Caco-2 (cell line): ENCODE measurements at regions not wholly inside any gene's neighbourhood (a gene's known extent, or its start where the extent isn't known, plus 50 kb on each side); places are given as distances from the start of the nearest gene placed in this dataset.
"Not testable (repeated sequence)": the region's sequence is repeated elsewhere in the genome, so short reads cannot be mapped to it uniquely, and the experiment has no call there.

Source experiments
- BruUV-seq: library from RNA; stranded (reverse); fragments of 400-500 nt; replicated peaks from 2 replicates; lab custom pipeline; 2021; lab: Mats Ljungman, UMichigan
- CTCF ChIA-PET: fragments of 300-600 bp; sonication (Branson Sonifier 250); formaldehyde crosslinking; loops from one replicate; lab custom pipeline; 2022; ENCODE audit warnings: antibody characterized with exemption; lab: Charles Lee
- POLR2A ChIA-PET: fragments of 300-600 bp; sonication (Branson Sonifier 250); formaldehyde crosslinking; loops from one replicate; lab custom pipeline; 2022; ENCODE audit warnings: antibody characterized with exemption; lab: Charles Lee
- DNase-seq, 2 experiments: peaks; one replicate each; pipeline versions ENCODE4 v3.0.0 to v3.0.0-alpha.2; 2020 to 2022
- H3K27me3 ChIP-seq: replicated peaks from 2 replicates; pipeline ENCODE4 v1.6.0; 2011; ENCODE audit warnings: low read length; ENCODE audit not compliant: control insufficient read depth, insufficient read depth
- H3K36me3 ChIP-seq: 2 replicates; pipeline ENCODE4 v1.5.1; 2011; ENCODE audit warnings: low read length; ENCODE audit not compliant: control insufficient read depth, insufficient read depth
- H3K4me1 ChIP-seq: fragments of 250-450 bp; sonication (Bioruptor Pico); 2 replicates; pipeline ENCODE4 v1.5.1; 2020; ENCODE audit warnings: mild to moderate bottlenecking
- H3K4me3 ChIP-seq: 2 replicates; pipeline ENCODE4 v1.5.1; 2011; ENCODE audit warnings: low read depth, mild to moderate bottlenecking, control low read depth, low read length
- H3K9me3 ChIP-seq: fragments of 250-450 bp; sonication (Bioruptor Pico); 2 replicates; pipeline ENCODE4 v1.5.1; 2020; ENCODE audit warnings: mild to moderate bottlenecking, moderate library complexity
- H3K27ac Mint-ChIP-seq: one replicate; pipeline ENCODE4 v1.8.0; 2022; ENCODE audit warnings: mixed read lengths; ENCODE audit not compliant: unreplicated experiment
- H3K27me3 Mint-ChIP-seq: one replicate; pipeline ENCODE4 v1.8.0; 2022; ENCODE audit warnings: mixed read lengths; ENCODE audit not compliant: insufficient read depth, unreplicated experiment
- H3K36me3 Mint-ChIP-seq: one replicate; pipeline ENCODE4 v1.8.0; 2022; ENCODE audit warnings: mild to moderate bottlenecking, mixed read lengths; ENCODE audit not compliant: insufficient read depth, unreplicated experiment
- H3K4me1 Mint-ChIP-seq: one replicate; pipeline ENCODE4 v1.8.0; 2022; ENCODE audit warnings: low read depth, mixed read lengths; ENCODE audit not compliant: unreplicated experiment
- H3K4me3 Mint-ChIP-seq: one replicate; pipeline ENCODE4 v1.8.0; 2022; ENCODE audit warnings: mild to moderate bottlenecking, moderate library complexity, mixed read lengths; ENCODE audit not compliant: unreplicated experiment
- H3K9me3 Mint-ChIP-seq: one replicate; pipeline ENCODE4 v1.8.0; 2022; ENCODE audit warnings: mixed read lengths; ENCODE audit not compliant: unreplicated experiment
- CTCF ChIP-seq, 2 experiments: fragments of 200-600 bp in 1 of 2; IDR thresholded peaks; 1 replicate in 1 of 2; 2 replicates in 1 of 2; pipeline versions ENCODE4 v1.5.1 to v1.8.0; 2011 to 2022; ENCODE audit warnings: antibody characterized with exemption in 1 of 2, control low read depth in 1 of 2, inconsistent platforms in 1 of 2, low read depth in 1 of 2, low read length in 1 of 2, mild to moderate bottlenecking in 1 of 2, moderate library complexity in 1 of 2; ENCODE audit not compliant: insufficient read depth in 1 of 2, severe bottlenecking in 1 of 2, unreplicated experiment in 1 of 2
- intact Hi-C: fragments of 100-400 bp; cut with micrococcal nuclease; formaldehyde crosslinking; loops from one replicate; pipeline ENCODE4 v1.10.0; 2022; ENCODE audit not compliant: unreplicated experiment

- intact Hi-C loops = no loop called here
Observed at GRCh38 chr12:37541356-37541755, 775.2 kb upstream of the ALG10B start.

GRCh38 chr12:37543131-37543965, 773.2 kb upstream of the ALG10B start:
- H3K9me3 Mint-ChIP-seq = peaks cover 50% of the 10 kb centered on the region
- no peak overlapping the region for H3K4me3 ChIP-seq
- no peaks in the 10 kb centered on the region for H3K4me1 ChIP-seq
- H3K4me3 Mint-ChIP-seq = no peak overlapping the region
- H3K9me3 ChIP-seq = no peaks in the 10 kb centered on the region
- no peak for TF ChIP-seq CTCF (IDR thresholded peaks at IDR 0.05; ENCODE audit: insufficient read depth in 1 of 2, low read depth in 1 of 2, low read length in 1 of 2, severe bottlenecking in 1 of 2, unreplicated experiment in 1 of 2)
- no peaks in the 10 kb centered on the region for H3K4me1 Mint-ChIP-seq
- no peaks in the 10 kb centered on the region for H3K27me3 ChIP-seq
- no TSS peak for BruUV-seq
- ChIA-PET POLR2A (no interaction called here), CTCF (no interaction called here)
- no peaks in the 10 kb centered on the region for H3K27me3 Mint-ChIP-seq
- no peaks in the 10 kb centered on the region for H3K36me3 ChIP-seq
- H3K36me3 Mint-ChIP-seq = no peaks in the 10 kb centered on the region
- no peak overlapping the region for H3K27ac Mint-ChIP-seq
- DNase-seq = no peak
- intact Hi-C loops = no loop called here

More at GRCh38 chr12:37541356-37541755, 775.2 kb upstream of the ALG10B start:
- H3K9me3 ChIP-seq = no peaks in the 10 kb centered on the region
- POLR2A ChIA-PET = no interaction called here
- H3K4me3 ChIP-seq = no peak overlapping the region
- no peaks in the 10 kb centered on the region for H3K36me3 Mint-ChIP-seq
- H3K27me3 ChIP-seq = no peaks in the 10 kb centered on the region
- peaks cover 48% of the 10 kb centered on the region for H3K9me3 Mint-ChIP-seq
- H3K4me1 Mint-ChIP-seq = no peaks in the 10 kb centered on the region
- CTCF ChIA-PET = no interaction called here
- TF ChIP-seq CTCF (IDR thresholded peaks at IDR 0.05; ENCODE audit: insufficient read depth in 1 of 2, low read depth in 1 of 2, low read length in 1 of 2, severe bottlenecking in 1 of 2, unreplicated experiment in 1 of 2) = no peak
- no peak for DNase-seq
- H3K4me3 Mint-ChIP-seq = no peak overlapping the region
- H3K4me1 ChIP-seq = no peaks in the 10 kb centered on the region
- no TSS peak for BruUV-seq
- H3K27me3 Mint-ChIP-seq = no peaks in the 10 kb centered on the region
- H3K27ac Mint-ChIP-seq = no peak overlapping the region
- no peaks in the 10 kb centered on the region for H3K36me3 ChIP-seq

GRCh38 chr12:37543966-37544668, 772.5 kb upstream of the ALG10B start:
- intact Hi-C loops = no loop called here

GRCh38 chr12:37544669-37545330, 771.8 kb upstream of the ALG10B start:
- BruUV-seq, H3K36me3 ChIP-seq, H3K27me3 Mint-ChIP-seq, CTCF ChIA-PET, H3K4me1 ChIP-seq, H3K4me3 Mint-ChIP-seq, intact Hi-C loops, H3K4me3 ChIP-seq, POLR2A ChIA-PET, H3K4me1 Mint-ChIP-seq, H3K27me3 ChIP-seq, H3K9me3 ChIP-seq, DNase-seq, H3K27ac Mint-ChIP-seq, H3K36me3 Mint-ChIP-seq: not testable (repeated sequence)
- H3K9me3 Mint-ChIP-seq = peaks cover 60% of the 10 kb centered on the region

More at GRCh38 chr12:37543966-37544668, 772.5 kb upstream of the ALG10B start:
- POLR2A ChIA-PET = no interaction called here
- no peak for DNase-seq
- no peaks in the 10 kb centered on the region for H3K36me3 Mint-ChIP-seq
- H3K4me3 Mint-ChIP-seq = no peak overlapping the region
- BruUV-seq = no TSS peak
- no peak for TF ChIP-seq CTCF (IDR thresholded peaks at IDR 0.05; ENCODE audit: insufficient read depth in 1 of 2, low read depth in 1 of 2, low read length in 1 of 2, severe bottlenecking in 1 of 2, unreplicated experiment in 1 of 2)
- Histone ChIP-seq H3K4me3 (no peak overlapping the region), H3K9me3 (no peaks in the 10 kb centered on the region), H3K4me1 (no peaks in the 10 kb centered on the region), H3K27me3 (no peaks in the 10 kb centered on the region), H3K36me3 (no peaks in the 10 kb centered on the region)
- no peaks in the 10 kb centered on the region for H3K4me1 Mint-ChIP-seq
- H3K9me3 Mint-ChIP-seq = peaks cover 57% of the 10 kb centered on the region
- CTCF ChIA-PET = no interaction called here
- H3K27me3 Mint-ChIP-seq = no peaks in the 10 kb centered on the region
- H3K27ac Mint-ChIP-seq = no peak overlapping the region
